ENCODE measurements at regions not wholly inside any gene's neighbourhood (a gene's known extent, or its start where the extent isn't known, plus 50 kb on each side); places are given as distances from the start of the nearest gene placed in this dataset.

DNA sequence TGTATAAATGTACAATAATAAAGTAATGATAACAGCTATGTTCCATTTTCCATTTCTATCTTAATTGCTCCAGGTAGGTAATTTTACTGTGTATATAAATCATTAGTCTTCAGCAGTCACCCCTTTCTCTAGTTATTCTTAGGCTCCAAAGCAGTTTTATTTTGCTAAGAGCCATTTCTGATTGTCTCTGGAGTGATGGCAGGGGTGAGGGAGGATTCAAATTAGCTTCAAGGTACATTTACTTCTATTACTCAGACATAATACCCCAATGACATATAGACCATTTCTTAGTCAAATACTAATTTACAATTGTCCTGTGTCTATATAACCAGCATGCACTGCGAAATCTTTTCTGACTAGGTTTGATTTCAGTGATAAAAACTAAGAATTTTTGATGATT lies 663.4 kb upstream of the PRMT6 start:
- WGBS (ENCODE audit: insufficient coverage): no CpG with 5 or more reads among the region's 1 CpG
- H3K4me1 ChIP-seq (ENCODE audit: control insufficient read depth in 1 of 2, insufficient read depth in 2 of 2, low read length in 2 of 2): no peaks in the 10 kb centered on the region
- Mint-ChIP-seq H3K4me3 (no peak overlapping the region), H3K9me3 (peaks cover 0 to 6% (median 3%) of the 10 kb centered on the region in 7 donors), H3K27ac (no peak overlapping the region), H3K36me3 (no peaks in the 10 kb centered on the region), H3K4me1 (no peaks in the 10 kb centered on the region), H3K27me3 (ENCODE audit: low read depth in 3 of 3) (no peaks in the 10 kb centered on the region)
- H3K4me3 ChIP-seq (replicated peaks in 1 of 3; ENCODE audit: low read depth in 2 of 3, low read length in 3 of 3): no peak overlapping the region
- H3K79me2 ChIP-seq (ENCODE audit: insufficient read depth, low read length): no peaks in the 10 kb centered on the region
- H3K9me3 ChIP-seq (replicated peaks in 1 of 2; ENCODE audit: control insufficient read depth in 1 of 2, insufficient read depth in 1 of 2, low read length in 2 of 2): peaks cover 4 to 5% of the 10 kb centered on the region in 2 donors
- no peak overlapping the region for H3K4me2 ChIP-seq (replicated peaks; ENCODE audit: extremely low read depth, low read length, poor library complexity, severe bottlenecking)
- intact Hi-C loops (cut with micrococcal nuclease): no loop called here
- H3K27ac ChIP-seq (ENCODE audit: low read depth in 1 of 2, low read length in 2 of 2): no peak overlapping the region
- no peak for DNase-seq
- no peak overlapping the region for H3K9ac ChIP-seq (ENCODE audit: insufficient read depth, low read length, poor library complexity, severe bottlenecking)
- H3K36me3 ChIP-seq (replicated peaks in 1 of 2; ENCODE audit: control insufficient read depth in 1 of 2, insufficient read depth in 2 of 2, low read length in 2 of 2): no peaks in the 10 kb centered on the region
- TF ChIP-seq CTCF (IDR thresholded peaks at IDR 0.05): no peak
- H2AFZ ChIP-seq (ENCODE audit: insufficient read depth, low read depth, low read length, poor library complexity, severe bottlenecking): no peak overlapping the region
- H4K20me1 ChIP-seq (ENCODE audit: insufficient read depth, low read length): no peaks in the 10 kb centered on the region
- H3K27me3 ChIP-seq (ENCODE audit: control insufficient read depth in 2 of 2, insufficient read depth in 2 of 2, low read length in 2 of 2): no peaks in the 10 kb centered on the region

- Mint-ChIP-seq H3K27ac (no peak overlapping the region), H3K4me1 (no peaks in the 10 kb centered on the region), H3K27me3 (ENCODE audit: low read depth in 3 of 3) (no peaks in the 10 kb centered on the region), H3K9me3 (peaks cover 0 to 5% (median 2%) of the 10 kb centered on the region in 7 donors), H3K4me3 (no peak overlapping the region), H3K36me3 (no peaks in the 10 kb centered on the region)
- Histone ChIP-seq H3K36me3 (replicated peaks in 1 of 2; ENCODE audit: control insufficient read depth in 1 of 2, insufficient read depth in 2 of 2, low read length in 2 of 2) (no peaks in the 10 kb centered on the region), H4K20me1 (ENCODE audit: insufficient read depth, low read length) (no peaks in the 10 kb centered on the region), H3K79me2 (ENCODE audit: insufficient read depth, low read length) (no peaks in the 10 kb centered on the region), H2AFZ (ENCODE audit: insufficient read depth, low read depth, low read length, poor library complexity, severe bottlenecking) (no peak overlapping the region), H3K9me3 (replicated peaks in 1 of 2; ENCODE audit: control insufficient read depth in 1 of 2, insufficient read depth in 1 of 2, low read length in 2 of 2) (peaks cover 0 to 2% of the 10 kb centered on the region in 2 donors), H3K4me3 (replicated peaks in 1 of 3; ENCODE audit: low read depth in 2 of 3, low read length in 3 of 3) (no peak overlapping the region), H3K4me2 (replicated peaks; ENCODE audit: extremely low read depth, low read length, poor library complexity, severe bottlenecking) (no peak overlapping the region), H3K27me3 (ENCODE audit: control insufficient read depth in 2 of 2, insufficient read depth in 2 of 2, low read length in 2 of 2) (no peaks in the 10 kb centered on the region), H3K9ac (ENCODE audit: insufficient read depth, low read length, poor library complexity, severe bottlenecking) (no peak overlapping the region), H3K27ac (ENCODE audit: low read depth in 1 of 2, low read length in 2 of 2) (no peak overlapping the region), H3K4me1 (ENCODE audit: control insufficient read depth in 1 of 2, insufficient read depth in 2 of 2, low read length in 2 of 2) (no peaks in the 10 kb centered on the region)
- DNase-seq: no peak
- intact Hi-C loops (cut with micrococcal nuclease): no loop called here
- no peak for TF ChIP-seq CTCF (IDR thresholded peaks at IDR 0.05)
These were observed 660.5 kb upstream of the PRMT6 start for GRCh38 chr1:106396020-106396419.
